Osteoblast (primary cell): ENCODE measurements at regions not wholly inside any gene's neighbourhood (a gene's known extent, or its start where the extent isn't known, plus 50 kb on each side); places are given as distances from the start of the nearest gene placed in this dataset.

ENCODE experiments used
- DNase-seq: peaks from one replicate; pipeline ENCODE4 v3.0.0; 2011; ENCODE audit warnings: low spot score, mixed read lengths; ENCODE audit not compliant: insufficient read length; ENCODE audit errors: missing footprints
- H2AFZ ChIP-seq: 2 replicates; pipeline ENCODE4 v1.6.0; 2011; ENCODE audit warnings: mild to moderate bottlenecking, low read length
- H3K27ac ChIP-seq: 2 replicates; pipeline ENCODE4 v1.5.1; 2011; ENCODE audit warnings: mild to moderate bottlenecking, low read depth, low read length, moderate library complexity
- H3K27me3 ChIP-seq: 2 replicates; pipeline ENCODE4 v1.6.0; 2012; ENCODE audit warnings: mild to moderate bottlenecking, control low read depth, inconsistent platforms, low read length, moderate library complexity; ENCODE audit not compliant: insufficient read depth
- H3K36me3 ChIP-seq: 2 replicates; pipeline ENCODE4 v1.5.1; 2011; ENCODE audit warnings: mild to moderate bottlenecking, low read length, control low read depth, moderate library complexity; ENCODE audit not compliant: insufficient read depth
- H3K4me1 ChIP-seq: 2 replicates; pipeline ENCODE4 v1.5.1; 2011; ENCODE audit warnings: mild to moderate bottlenecking, low read length, control low read depth, moderate library complexity; ENCODE audit not compliant: insufficient read depth
- H3K4me2 ChIP-seq: 2 replicates; pipeline ENCODE4 v1.6.0; 2011; ENCODE audit warnings: mild to moderate bottlenecking, low read length; ENCODE audit not compliant: insufficient read depth
- H3K4me3 ChIP-seq: fragments of 200-600 bp; sonication (generic); 3 replicates; pipeline ENCODE4 v1.5.1; 2012; ENCODE audit warnings: mild to moderate bottlenecking, low read length, inconsistent platforms; ENCODE audit not compliant: insufficient read depth
- H3K79me2 ChIP-seq: 2 replicates; pipeline ENCODE4 v1.6.0; 2012; ENCODE audit warnings: mild to moderate bottlenecking, low read length, control low read depth, inconsistent platforms; ENCODE audit not compliant: insufficient read depth
- H3K9me3 ChIP-seq: 2 replicates; pipeline ENCODE4 v1.5.1; 2011; ENCODE audit warnings: low read depth, low read length, control low read depth
- H4K20me1 ChIP-seq: 2 replicates; pipeline ENCODE4 v1.6.0; 2012; ENCODE audit warnings: mild to moderate bottlenecking, low read length, control low read depth; ENCODE audit not compliant: insufficient read depth
- TF ChIP-seq, protein P1 (sequence below): IDR thresholded peaks from 2 replicates; pipeline ENCODE4 v1.5.1; 2011; ENCODE audit warnings: mild to moderate bottlenecking, low read depth, low read length, moderate library complexity; ENCODE audit errors: extremely low read depth

DNA sequence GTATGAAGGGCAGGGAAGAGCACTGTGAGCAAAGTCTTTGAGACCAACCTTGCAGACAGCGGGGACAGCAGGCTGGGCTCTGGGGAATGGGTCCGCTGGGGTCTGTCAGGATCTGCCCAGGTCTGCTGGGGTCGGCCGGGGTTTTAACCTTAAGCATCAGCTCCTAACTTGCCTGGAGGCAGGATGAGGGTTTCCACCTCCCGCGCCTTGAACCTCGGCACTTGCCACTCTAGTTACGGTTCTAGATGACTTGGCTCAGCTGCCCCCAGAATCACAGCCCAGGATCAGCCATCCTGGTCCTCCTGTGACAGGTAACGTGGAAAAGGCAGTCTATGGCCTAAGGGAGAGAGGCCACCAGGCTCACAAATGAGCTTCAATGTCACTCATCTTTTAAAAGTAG lies 50.4 kb upstream of the CACUL1 start:
- Histone ChIP-seq H3K4me1 (no peaks in the 10 kb centered on the region), H4K20me1 (no peaks in the 10 kb centered on the region), H3K36me3 (no peaks in the 10 kb centered on the region), H3K27me3 (no peaks in the 10 kb centered on the region), H3K4me3 (no peak overlapping the region), H2AFZ (no peak overlapping the region), H3K9me3 (no peaks in the 10 kb centered on the region), H3K27ac (no peak overlapping the region), H3K4me2 (no peak overlapping the region), H3K79me2 (no peaks in the 10 kb centered on the region)
- TF ChIP-seq, protein P1, sequence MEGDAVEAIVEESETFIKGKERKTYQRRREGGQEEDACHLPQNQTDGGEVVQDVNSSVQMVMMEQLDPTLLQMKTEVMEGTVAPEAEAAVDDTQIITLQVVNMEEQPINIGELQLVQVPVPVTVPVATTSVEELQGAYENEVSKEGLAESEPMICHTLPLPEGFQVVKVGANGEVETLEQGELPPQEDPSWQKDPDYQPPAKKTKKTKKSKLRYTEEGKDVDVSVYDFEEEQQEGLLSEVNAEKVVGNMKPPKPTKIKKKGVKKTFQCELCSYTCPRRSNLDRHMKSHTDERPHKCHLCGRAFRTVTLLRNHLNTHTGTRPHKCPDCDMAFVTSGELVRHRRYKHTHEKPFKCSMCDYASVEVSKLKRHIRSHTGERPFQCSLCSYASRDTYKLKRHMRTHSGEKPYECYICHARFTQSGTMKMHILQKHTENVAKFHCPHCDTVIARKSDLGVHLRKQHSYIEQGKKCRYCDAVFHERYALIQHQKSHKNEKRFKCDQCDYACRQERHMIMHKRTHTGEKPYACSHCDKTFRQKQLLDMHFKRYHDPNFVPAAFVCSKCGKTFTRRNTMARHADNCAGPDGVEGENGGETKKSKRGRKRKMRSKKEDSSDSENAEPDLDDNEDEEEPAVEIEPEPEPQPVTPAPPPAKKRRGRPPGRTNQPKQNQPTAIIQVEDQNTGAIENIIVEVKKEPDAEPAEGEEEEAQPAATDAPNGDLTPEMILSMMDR: no peak
- no peak for DNase-seq

DNA sequence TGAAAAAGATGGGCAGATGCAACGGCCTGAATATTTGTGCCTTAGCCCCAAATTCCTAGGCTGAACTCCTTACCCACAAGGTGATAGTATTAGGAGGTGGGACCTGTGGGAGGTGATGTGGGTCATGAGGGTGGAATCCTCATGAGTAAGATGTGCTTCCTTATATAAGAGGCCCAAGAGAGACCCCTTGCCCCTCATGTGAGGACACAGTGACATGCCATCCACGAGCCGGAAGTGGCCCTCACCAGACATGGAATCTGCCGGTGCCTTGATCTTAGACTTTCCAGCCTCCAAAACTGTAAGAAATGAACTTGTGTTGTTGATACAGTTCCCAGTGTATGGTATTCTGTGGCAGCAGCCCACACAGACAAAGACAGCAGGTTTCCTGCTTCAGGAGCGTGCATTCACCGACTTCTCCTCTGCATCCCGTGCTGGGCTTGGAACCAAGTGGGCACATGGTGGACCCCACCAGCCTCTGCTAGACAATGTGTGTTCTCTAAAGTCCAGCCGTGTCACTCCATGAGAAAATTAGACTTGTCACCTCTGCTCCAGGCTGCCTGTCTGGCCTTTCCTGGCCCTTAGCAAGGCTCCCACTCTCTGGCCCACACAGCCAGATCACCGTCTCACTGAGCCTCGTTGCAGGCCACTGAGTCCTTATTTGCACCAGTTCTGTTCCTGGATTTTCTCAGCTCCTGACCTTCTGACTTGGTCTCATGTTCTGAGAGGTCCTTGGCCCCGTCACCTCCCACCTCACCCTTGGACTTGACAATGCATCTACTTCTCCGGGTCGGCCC lies 52.9 kb upstream of the CACUL1 start:
- no peaks in the 10 kb centered on the region for H3K27me3 ChIP-seq

DNA sequence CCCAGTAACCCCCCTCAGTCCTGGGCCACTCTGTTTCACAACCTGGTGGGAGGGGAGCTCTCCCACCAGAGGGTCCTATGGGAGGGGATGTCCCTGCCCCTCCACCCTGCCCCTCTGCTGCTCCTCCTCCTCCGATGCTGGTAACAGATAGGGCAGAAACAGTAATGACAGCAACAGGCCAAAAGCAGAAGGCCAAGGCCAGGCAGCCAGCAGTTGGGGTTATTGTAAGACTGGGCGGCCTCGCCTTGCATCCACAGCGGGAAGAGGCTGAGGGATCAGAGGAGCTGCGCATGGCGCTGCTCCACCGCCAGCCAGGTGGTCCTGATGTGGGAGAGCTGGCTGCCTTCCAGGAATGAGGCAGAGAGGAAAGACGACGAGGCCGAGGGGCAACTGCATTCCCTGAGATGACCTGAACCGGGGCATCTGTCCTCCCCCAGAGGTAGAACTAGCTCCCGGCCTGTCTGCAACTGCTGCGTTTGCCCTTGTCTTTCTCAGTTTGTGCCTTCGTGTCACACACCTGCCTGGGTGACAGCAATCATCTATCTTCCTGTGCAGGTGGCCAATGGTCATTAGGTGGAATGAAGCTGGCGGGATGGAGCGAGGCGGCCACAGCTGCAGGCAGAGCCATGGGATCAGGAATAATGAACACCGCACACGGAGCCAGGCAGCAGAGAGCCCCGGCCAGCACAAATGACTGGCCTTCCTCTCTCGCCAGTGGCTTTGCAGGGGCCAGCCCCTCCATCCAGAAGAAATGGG lies 54.0 kb upstream of the CACUL1 start:
- no peak overlapping the region for H3K4me3 ChIP-seq
- H4K20me1 ChIP-seq: no peaks in the 10 kb centered on the region
- peak; percentile 73 for DNase-seq
- no peaks in the 10 kb centered on the region for H3K79me2 ChIP-seq
- TF ChIP-seq, protein P1: no peak
- no peak overlapping the region for H3K27ac ChIP-seq
- H3K27me3 ChIP-seq: no peaks in the 10 kb centered on the region
- no peak overlapping the region for H2AFZ ChIP-seq
- H3K9me3 ChIP-seq: no peaks in the 10 kb centered on the region
- H3K4me2 ChIP-seq: no peak overlapping the region
- H3K36me3 ChIP-seq: no peaks in the 10 kb centered on the region
- H3K4me1 ChIP-seq: no peaks in the 10 kb centered on the region

More for the DNA sequence above, 52.9 kb upstream of the CACUL1 start:
- no peak overlapping the region for H3K27ac ChIP-seq
- H3K79me2 ChIP-seq: no peaks in the 10 kb centered on the region
- H3K4me3 ChIP-seq: no peak overlapping the region
- no peak overlapping the region for H2AFZ ChIP-seq
- H3K4me1 ChIP-seq: no peaks in the 10 kb centered on the region
- DNase-seq: no peak
- no peaks in the 10 kb centered on the region for H4K20me1 ChIP-seq
- no peaks in the 10 kb centered on the region for H3K36me3 ChIP-seq
- no peak overlapping the region for H3K4me2 ChIP-seq
- no peaks in the 10 kb centered on the region for H3K9me3 ChIP-seq
- TF ChIP-seq, protein P1: no peak
